ENCODE measurements at regions not wholly inside any gene's neighbourhood (a gene's known extent, or its start where the extent isn't known, plus 50 kb on each side); places are given as distances from the start of the nearest gene placed in this dataset.
"Not testable (repeated sequence)": the region's sequence is repeated elsewhere in the genome, so short reads cannot be mapped to it uniquely, and the experiment has no call there.

DNA sequence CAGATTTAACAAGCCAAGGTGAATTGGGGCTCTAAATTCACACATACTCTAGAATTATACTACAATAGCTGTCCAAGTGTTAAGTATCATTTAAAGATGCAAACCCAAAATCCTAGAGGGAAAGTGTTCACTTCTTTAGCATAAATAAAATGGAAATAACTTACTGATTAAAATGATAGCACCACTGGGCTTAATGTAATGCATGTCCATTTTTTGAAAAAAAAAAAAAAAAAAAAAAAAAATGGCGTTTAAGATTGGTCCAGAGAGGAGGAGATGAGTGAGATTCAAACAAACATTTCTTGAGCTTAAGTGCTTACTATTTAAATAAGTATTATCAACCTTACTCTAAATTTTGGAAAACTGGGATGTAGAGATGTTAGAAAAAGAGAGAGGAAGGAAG, 251.5 kb upstream of the CWC22 start:
- no peak for DNase-seq

DNA sequence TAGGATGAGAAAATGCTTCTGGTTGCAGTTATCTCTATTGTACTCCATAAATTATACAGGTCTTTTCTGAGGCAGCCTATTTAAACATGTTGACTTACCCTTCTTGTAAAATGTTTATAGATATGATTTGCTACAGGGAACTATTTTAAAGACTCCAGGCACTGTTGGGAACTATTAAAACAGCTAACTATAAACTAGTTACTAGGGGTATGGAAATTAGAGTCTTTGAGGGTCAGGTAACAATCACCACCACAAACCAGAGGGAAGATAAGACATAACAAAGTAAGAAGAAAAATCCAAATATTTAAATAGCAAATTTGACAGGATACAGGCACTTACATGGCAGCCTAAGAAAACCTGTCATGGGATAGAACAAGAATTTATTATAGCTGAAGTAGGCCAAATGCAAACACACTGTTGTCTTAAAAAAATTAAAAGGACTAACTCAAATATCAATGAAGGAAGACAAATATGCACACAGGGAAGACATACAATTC, 251.0 kb upstream of the CWC22 start:
- no peak for DNase-seq

DNA sequence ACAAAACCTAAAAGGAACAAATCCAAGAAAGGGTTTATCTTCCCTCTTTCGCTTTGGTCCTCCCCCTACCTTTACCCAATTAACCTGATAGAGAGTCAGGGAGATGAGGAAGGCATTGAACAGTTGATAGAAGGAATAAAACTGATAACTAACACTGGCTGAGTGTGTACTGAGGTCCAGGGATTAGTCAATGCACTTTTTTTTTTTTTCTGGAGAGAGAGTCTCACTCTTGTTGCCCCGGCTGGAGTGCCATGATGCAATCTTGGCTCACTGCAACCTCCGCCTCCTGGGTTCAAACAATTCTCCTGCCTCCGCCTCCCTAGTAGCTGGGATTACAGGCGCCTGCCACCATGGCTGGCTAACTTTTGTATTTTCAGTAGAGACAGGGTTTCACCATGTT, 250.2 kb upstream of the CWC22 start:
- DNase-seq: no peak

DNA sequence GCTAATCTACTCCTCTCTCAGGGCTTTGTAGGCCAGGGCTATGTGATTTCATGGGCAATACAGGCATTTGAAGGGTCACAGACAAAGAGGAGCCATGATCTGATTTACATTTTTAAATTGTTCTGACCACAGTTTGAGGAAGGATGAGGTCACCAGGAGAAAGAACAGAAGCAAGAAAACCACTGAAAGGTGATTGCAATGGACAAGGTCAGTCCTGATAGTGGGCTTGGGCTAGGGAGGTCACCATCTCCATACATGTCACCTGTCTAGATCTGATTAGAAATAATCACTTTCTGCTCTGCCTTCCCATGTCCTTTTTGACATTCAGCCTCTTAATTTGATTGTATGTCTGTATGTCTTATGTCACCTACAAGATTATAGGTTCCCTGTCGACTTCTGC, 248.9 kb upstream of the CWC22 start:
- DNase-seq: no peak

DNA sequence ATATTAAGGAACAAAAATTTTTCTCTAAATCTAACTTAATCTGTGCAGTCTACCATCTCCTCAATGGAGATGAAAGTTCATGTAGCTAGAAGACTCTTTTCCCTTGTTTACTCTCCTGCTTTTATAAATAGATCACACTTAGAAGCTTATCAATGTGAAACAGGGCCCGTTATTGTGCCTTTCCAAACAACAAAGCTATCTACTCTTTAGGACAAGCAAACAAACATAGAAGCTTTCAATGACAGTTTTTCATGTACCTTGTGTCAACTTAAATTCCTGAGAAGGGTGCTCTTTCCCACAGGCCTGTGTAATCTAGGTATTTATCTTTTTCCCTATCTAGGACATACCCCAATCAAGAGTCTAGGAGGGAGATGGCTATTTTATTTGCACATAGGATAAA, 247.8 kb upstream of the CWC22 start:
- no peak for DNase-seq

DNA sequence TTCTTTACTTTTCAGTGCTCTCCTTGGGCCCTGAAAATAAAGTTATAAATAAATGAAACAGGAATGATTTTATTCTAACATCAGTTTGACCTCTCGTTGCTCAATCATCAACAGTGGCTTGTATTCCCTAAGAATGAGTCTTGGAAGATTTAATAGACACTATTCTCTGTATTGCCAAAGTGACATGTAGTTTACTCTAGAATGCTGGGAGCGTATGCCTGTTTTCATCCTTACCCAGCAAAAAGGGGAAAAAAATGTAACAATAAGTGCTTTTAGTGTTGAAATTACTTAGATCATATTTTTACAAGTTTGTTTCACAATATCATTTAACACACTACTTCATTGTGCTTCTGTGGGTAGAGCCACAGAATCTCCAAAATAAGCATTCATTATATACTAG, 240.6 kb upstream of the CWC22 start:
- no peak for DNase-seq

DNA sequence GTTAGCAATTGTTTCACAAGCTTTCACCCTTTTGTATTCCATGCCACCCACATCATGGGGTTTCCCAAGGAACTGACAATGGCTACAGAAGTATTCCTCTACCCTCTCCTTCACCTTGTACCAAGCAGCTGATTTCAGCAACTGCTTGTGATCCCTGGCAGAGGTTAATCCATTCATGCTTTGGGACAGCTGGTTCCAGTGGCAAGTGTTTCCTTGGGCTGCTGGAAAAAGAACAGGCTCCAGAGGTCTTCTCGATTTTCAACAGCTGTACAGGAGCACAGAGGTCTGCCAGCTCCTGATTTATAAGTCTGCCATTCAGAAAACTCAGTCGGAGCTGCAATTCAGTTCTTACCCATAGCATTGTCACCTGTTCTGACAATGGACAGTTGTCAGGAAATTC, 239.2 kb upstream of the CWC22 start:
- no peak for DNase-seq

DNA sequence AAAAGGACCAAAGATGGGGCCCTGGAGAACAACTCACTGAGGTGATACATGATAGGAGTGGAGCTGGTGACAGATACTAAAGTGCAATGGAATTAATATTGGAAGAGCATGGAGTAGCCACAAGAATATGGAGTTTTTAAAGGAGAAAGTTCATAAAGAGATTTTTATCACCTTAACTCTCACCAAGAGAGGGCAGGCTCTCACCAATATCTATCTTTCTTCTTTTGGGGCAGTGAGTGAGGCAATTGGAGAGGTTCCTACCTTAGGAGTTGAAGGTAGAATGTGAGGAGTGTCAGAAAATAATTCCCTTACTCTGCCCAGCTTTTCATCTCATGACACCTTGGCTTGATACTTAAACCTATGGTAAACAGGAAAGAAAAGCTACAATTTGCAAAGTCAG, 233.7 kb upstream of the CWC22 start:
- no peak for DNase-seq

DNA sequence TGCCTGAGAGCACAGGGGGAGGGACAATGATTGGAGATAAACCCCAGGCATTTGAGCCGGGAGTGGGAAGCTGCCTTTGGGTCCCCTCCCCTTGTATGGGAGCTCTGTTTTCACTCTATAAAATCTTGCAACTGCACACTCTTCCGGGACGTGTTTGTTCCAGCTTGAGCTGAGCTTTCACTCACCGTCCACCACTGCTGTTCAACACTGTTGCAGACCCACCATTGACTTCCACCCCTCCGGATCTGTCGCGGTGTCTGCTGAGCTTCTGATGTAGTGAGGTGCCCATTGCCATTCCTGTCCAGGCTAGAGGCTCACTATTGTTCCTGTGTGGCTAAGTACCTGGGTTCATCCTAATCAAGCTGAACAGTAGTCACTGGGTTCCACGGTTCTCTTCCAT, 231.6 kb upstream of the CWC22 start:
- DNase-seq: no peak

DNA sequence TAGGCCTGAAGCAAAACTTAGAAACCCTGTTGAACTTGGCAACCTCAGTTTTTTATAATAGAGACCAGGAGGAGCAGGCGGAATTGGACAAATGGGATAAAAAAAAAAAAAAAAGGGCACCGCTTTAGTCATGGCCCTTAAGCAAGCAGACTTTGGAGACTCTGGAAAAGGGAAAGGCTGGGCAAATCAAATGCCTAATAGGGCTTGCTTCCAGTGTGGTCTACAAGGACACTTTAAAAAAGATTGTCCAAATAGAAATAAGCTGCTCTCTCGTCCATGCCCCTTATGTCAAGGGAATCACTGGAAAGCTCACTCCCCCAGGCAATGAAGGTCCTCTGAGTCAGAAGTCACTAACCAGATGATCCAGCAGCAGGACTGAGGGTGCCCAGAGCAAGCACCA, 229.0 kb upstream of the CWC22 start:
- not testable (repeated sequence) for DNase-seq

DNA sequence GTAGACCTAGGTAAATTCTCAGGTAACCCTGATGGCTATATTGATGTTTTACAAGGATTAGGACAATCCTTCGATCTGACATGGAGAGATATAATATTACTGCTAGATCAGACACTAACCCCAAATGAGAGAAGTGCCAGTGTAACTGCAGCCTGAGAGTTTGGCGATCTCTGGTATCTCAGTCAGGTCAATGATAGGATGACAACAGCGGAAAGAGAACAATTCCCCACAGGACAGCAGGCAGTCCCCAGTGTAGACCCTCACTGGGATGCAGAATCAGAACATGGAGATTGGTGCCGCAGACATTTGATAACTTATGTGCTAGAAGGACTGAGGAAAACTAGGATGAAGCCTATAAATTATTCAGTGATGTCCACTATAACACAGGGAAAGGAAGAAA, 228.4 kb upstream of the CWC22 start:
- not testable (repeated sequence) for DNase-seq

DNA sequence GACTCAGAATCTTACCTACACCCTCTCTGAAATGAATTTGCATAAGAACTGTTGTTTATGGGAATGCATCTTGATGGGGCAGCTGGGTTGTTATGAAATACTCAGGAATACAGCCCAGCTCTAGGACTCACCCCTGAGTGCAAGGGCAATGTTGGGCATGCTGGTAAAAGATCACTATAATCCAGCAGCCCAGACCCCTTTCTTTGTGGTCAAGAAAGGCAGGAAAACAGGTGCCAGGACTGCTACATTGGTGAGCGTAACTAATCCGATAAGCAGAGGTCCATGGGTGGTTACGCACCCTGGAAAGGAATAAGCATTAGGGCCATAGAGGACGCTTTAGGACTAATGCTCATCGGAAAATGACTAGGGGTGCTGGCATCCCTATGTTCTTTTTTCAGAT, 227.9 kb upstream of the CWC22 start:
- DNase-seq: not testable (repeated sequence)

DNA sequence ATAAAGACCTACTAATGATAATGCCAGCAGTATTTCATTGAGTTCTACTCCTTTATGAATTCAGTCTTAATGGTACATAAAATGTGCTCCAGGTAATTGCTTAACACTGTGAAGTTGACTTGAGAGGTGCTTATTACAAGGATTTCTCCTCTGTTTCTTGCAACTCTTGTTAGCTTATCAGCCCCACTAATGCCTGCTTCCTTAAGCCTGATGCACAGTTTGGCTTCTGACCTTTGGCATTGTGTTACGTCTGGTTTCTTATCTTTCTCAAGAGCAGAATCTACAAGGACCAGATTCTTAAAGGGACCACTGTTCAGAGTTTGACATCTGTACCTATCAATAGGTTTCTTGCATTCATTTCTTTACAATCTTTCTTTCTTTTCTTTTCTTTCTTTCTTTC, 223.9 kb upstream of the CWC22 start:
- DNase-seq: no peak

DNA sequence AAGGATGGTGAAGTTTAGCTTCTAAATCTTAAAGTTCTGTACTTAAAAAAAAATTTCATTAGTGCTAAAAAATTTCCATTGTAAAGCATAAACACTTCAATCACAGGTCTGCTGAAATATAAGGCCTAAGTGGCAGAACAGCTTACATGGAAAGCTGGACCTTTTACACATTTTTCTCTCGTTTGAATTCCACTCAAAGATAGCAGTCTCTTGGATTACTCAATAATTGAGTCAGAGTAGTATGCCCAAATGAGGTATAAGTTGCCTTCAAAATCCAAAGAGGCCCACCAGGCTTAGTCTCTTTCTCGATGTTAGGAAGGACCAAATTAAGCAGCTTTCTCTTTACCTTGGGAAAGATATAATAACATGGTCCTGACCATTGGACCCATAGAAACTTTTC, 220.4 kb upstream of the CWC22 start:
- no peak for DNase-seq

DNA sequence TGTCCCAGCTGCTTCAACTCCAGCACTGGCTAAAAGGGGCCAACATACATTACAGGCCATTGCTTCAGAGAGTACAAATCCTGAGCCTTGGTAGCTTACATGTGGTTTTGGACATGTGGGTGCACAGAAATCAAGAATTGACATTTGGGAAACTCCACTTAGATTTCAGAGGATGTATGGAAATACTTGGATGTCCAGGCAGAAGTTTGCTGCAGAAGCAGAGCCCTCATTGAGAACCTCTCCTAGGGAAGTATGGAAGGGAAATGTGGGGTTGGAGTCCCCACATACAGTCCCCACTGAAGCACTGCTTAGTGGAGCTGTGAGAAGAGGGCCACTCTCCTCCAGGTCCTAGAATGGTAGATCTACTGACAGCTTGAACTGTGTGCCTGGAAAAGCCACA, 218.0 kb upstream of the CWC22 start:
- DNase-seq: no peak

DNA sequence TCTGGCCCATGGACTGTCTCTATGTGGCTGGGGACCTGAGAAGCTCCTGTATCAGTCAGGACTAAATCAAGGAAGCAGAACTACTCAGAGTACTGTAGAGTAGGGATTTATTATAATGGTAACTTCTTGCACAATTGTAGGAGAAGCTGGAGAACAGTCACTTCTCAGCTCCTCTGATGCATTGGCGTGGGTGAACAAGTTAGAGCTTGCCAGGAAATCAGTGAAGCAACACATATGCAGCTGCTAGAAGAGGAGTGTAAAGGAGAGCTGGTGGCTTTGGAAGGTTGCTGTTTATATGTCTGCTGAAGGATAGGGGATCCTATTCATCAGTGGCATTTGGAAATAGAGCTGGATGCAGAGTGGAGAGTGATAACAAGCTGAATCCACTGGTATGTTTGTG, 215.5 kb upstream of the CWC22 start:
- DNase-seq: no peak

DNA sequence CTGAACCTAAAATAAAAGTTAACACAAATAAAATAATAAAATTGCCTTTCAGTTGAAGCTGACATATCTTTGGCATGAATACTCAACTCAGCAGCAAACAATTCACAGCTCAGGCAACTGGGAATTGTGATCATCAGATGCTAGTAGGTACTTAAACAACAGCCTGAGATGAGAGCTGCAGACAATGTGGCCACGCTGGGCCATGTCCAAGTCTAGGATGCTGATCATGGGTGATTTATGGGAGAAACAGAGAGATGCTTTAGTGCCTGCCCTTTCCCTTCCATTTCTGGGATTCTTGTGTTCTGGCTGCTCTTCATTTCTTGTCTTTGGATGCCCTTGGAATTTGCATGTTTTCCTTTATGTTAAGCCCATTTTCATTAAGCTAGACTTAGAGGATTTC, 212.4 kb upstream of the CWC22 start:
- DNase-seq: no peak

DNA sequence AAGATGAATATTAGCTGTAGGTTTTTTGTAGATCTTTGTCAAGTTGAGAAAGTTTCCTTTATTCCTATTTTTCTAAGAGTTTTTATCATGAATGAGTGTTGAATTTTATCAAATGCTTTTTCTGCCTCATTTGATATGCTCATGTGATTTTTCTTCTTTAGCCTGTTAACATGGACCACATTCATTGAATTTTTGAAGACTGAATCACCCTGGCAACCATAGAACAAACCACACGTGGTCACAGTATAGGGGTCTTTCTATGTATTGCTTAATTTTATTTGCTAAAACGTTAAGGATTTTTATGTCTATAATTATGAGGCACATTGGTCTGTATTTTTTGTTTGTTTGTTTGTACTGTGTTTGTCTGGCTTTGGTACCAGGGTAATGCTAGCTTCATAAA, 201.7 kb upstream of the CWC22 start:
- DNase-seq: no peak

DNA sequence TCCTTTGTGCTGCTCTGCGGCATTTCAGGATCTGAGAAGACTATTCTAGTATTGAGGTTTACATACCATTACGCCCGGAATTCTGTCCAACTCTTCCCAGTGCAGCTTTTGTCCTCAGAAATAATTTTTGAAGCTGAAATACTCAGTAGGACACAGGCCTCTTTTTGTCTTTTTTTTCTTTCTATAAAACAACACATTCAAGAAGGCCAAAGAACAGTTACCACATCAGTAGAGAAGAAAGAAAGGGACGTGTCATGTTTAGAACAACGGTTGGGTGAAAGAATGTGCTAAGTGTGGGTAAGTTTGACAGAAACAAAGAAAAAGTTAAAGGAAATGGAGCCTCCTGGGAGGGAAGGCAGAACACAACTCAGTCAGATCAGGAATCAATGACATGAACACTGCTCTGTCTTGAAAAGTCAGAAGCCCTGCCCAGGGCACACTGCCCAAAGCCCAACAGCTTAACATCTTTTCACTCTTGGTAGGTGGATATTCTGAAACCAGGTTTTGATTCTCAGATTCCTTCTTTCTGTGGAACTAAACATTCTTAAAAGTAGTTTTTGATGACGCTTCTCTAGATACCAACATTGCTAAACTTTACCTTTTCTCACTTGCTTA, 198.6 kb upstream of the CWC22 start:
- no peak for DNase-seq

DNA sequence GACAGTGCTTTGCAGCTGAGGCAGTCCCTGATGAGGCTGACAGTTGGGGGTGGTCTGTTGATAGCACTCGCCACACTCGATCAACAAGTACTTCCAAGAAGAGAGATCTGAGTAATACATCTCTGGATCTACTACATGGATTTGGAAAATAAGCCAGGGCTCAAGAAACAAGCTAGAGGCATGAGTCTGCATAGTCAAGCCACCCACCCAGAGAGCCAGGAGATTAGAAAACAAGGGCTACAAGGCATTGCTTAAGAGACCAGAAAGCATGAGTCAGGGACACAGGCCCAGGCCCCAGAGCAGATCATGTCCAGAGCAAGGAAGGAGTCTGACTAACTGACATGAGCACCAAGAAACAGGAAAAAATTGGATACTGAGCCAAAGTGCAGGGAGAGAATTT, 196.9 kb upstream of the CWC22 start:
- no peak for DNase-seq

DNA sequence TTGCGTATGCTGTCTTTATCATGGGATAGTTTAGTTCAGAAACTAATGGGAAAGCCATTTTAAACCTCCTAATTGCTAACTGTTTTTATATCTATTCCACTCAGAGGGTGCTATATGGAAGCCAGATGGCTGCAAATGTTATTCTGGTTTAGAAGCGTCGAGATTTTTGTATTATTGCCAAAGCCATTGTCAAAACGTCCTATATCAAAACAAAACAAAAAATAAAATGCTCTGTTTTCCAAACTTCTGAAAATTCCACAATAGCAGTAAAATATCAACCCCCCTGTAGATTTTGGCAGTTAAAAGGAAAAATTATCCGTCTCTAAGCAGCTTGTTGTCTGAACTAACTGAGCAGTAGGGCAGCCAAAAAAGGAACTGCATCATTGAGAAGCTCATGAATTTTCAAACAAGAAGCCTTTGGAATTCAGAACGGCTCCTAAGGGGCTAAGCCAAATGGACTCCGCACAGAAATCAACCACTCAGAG, 195.4 kb upstream of the CWC22 start:
- DNase-seq: no peak

DNA sequence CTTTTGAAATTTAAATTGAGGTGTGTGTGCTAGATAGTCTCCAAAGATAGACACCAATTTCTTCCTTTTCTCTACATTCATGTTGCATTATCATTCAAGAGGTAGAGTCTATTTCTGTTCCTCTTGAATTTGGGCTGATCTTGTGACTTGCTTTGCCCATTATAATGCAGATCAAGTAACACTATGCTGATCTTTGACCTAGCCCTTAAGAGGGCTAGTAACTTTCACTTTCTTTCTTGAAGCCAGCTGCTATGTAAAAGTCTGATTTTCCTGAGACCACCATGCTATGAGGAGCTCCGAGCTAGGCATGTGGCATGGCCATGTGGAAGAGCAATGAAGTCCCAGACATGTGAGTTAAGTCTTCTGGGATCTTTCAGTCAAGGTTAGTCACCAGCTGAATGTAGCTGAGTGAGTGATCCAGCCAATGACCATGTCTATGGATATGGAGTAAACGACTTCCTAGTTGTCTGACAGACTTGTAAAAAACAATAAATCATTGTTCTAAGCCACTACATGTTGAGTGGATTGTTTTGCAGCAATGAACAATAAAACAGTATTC, 189.4 kb upstream of the CWC22 start:
- no peak for DNase-seq

DNA sequence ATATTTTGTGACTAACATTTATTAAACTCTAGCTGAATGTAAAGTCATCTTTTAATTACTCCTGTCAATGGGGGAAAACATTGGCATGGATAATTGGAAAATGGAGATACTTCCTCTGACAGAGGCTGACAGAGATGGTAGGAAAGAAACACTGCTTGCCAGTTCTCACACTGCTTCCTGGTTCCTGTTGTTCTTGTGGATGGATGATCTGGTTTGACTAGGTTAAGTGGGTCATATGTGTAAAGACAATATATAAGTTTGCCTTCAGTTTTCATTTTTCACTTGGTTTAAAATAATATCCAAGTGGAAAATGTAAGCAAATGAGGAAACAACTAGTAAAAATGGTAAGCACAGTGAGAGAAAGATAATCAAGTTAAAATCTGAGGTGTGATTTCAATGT, 188.8 kb upstream of the CWC22 start:
- no peak for DNase-seq

DNA sequence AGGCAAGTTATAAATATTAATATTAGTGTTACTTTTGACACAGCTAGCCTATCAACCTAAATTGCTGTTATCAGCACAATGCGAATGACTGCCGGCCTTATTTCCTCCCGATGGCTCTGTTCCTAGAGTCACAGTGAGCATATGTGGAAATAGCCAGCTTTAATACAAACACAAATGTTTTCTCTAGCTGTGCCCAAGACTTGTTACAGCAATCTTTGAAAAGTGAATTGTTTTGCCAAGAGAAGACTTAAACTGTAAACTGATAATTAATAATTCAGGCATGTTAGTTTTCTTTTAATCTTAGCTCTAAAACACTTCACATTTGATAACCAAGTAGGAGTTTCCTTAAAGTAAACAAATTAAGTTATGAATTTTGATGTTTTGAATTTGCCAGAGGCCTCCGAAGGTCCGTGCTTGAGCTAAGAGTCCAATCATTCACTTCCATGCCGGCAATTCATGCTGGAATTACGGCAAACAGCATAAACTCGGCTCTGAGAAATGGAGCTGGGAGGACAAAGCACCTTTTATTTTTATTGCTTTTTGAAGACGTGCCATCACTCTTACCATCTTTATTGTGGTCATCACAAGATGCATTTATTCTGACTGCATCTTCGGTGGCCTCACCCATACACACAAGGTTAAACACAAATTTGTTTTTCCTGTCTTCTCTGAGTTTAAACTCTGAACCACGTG, 184.5 kb upstream of the CWC22 start:
- no peak for DNase-seq

DNA sequence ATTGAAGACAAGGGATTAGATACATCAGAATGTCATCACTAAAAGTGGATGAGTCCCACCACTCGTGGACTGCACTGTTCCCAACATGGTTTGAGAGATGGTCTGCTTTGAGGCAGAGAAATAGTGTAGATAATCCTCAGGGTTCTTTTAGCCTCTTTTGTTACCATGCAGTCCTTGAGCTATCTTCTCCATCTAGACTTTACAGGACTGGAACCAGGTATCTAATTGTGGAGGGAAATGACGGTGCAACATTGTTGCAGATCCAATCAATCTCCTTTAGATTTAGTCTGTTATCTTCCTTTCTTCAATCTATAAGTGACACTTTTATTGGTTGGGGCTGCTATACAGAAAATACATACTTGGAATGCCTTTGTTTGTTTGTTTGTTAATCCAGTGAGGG, 183.8 kb upstream of the CWC22 start:
- DNase-seq: no peak

Data from T-helper 1 cell (primary cell).